ENCODE measurements at regions not wholly inside any gene's neighbourhood (a gene's known extent, or its start where the extent isn't known, plus 50 kb on each side); places are given as distances from the start of the nearest gene placed in this dataset.
"Not testable (repeated sequence)": the region's sequence is repeated elsewhere in the genome, so short reads cannot be mapped to it uniquely, and the experiment has no call there.

DNA sequence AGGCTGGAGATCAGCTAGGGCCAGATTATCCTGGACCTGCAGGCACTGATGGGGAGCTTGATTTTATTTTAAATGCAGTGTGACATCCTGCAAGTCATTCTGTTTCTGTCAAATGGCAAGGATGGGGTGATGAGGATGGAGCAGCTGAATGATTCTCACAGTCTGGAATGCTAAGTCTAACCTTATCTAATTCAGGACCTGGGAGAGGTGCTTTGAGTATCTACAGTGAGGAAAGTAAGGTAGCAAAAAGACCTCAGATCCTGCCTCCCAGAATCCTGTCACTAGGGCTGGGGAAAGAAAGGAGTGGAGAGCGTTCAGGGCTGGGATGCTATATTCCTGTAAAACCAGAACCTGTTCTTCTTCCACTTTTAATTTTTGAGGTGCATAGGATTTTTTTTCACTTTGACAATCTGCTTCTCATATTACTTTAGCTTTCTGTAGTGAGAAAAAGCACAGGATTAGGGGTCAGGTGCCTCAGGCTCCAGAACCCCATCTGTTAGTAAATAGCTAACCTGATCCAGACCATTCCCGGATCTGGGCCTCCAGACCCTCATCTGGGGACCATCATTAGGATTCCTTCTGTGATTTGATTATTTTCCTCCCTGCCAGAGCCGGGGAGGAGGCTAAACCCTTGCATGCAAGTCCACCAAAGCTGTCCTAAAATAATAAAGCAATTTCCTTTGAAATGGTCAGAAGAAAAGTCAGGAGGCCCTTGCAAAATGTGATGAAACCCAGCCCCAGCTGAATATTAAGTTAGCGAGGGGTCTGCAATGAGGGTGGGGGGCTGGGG lies 54.7 kb downstream of the ASCL1 start:
- no peak for DNase-seq (ENCODE audit: insufficient read length)
- no peak for FAIRE-seq
- TF ChIP-seq TAF1 (IDR thresholded peaks at IDR 0.05; ENCODE audit: borderline replicate concordance, low read depth, low read length) (no peak), POLR2A (IDR thresholded peaks at IDR 0.05; ENCODE audit: low read depth, low read length) (no peak), POLR2AphosphoS5 (IDR thresholded peaks at IDR 0.05; ENCODE audit: low read depth, low read length) (no peak)

GRCh38 chr12:103012884-103013283 lies 55.4 kb downstream of the ASCL1 start:
- FAIRE-seq: no peak
- DNase-seq (ENCODE audit: insufficient read length): no peak
- TF ChIP-seq TAF1 (IDR thresholded peaks at IDR 0.05; ENCODE audit: borderline replicate concordance, low read depth, low read length): no peak
- TF ChIP-seq POLR2AphosphoS5 (IDR thresholded peaks at IDR 0.05; ENCODE audit: low read depth, low read length): no peak
- no peak for TF ChIP-seq POLR2A (IDR thresholded peaks at IDR 0.05; ENCODE audit: low read depth, low read length)

DNA sequence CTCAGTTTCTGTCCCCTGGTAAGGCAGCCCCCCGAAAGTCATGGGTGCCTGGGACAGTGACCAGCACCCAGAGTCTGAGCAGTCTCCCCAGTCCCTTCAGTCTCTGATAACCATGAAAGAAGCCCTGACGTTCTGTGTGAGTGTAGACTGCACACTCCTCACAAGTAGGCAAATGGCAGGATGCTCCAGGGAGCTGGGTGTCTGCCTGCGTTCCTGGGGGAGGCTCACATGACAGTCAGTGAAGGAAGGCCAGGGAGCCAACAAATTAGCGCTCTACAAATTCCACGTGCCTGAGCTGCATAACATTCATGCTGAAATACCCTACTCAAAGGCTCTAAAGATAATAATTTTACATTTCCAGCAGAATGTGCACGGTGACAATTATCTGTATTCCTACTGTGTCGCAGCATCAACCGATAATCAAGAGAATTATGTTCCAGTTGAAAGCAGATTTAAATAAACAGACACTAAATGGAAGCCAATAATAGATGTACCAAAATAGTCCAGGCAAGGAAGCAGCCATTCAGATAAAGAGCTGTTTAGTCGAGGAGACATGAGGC lies 56.3 kb downstream of the ASCL1 start:
- no peak for DNase-seq (ENCODE audit: insufficient read length)
- no peak for TF ChIP-seq POLR2AphosphoS5 (IDR thresholded peaks at IDR 0.05; ENCODE audit: low read depth, low read length)
- no peak for TF ChIP-seq TAF1 (IDR thresholded peaks at IDR 0.05; ENCODE audit: borderline replicate concordance, low read depth, low read length)
- TF ChIP-seq POLR2A (IDR thresholded peaks at IDR 0.05; ENCODE audit: low read depth, low read length): no peak
- FAIRE-seq: no peak

DNA sequence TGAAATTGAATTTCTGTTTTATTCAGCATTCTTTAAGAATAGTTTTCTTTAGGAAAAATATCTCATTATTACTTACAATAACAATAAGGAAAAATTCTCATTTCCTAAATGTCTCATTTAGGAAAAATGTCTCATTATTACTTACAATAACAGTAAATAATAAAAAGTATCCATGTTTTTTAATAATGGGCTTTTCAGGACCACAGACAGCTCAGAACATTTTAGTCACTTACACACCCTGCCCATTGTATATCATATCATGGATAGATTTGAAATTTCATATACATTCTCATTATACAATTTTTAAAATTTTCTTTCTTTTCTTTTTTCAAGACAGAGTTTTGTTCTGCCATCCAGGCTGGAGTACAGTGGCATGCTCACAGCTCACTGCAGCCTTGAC lies 58.9 kb downstream of the ASCL1 start:
- no peak for DNase-seq (ENCODE audit: insufficient read length)
- no peak for FAIRE-seq
- TF ChIP-seq POLR2AphosphoS5 (IDR thresholded peaks at IDR 0.05; ENCODE audit: low read depth, low read length): no peak
- no peak for TF ChIP-seq TAF1 (IDR thresholded peaks at IDR 0.05; ENCODE audit: borderline replicate concordance, low read depth, low read length)
- TF ChIP-seq POLR2A (IDR thresholded peaks at IDR 0.05; ENCODE audit: low read depth, low read length): no peak

DNA sequence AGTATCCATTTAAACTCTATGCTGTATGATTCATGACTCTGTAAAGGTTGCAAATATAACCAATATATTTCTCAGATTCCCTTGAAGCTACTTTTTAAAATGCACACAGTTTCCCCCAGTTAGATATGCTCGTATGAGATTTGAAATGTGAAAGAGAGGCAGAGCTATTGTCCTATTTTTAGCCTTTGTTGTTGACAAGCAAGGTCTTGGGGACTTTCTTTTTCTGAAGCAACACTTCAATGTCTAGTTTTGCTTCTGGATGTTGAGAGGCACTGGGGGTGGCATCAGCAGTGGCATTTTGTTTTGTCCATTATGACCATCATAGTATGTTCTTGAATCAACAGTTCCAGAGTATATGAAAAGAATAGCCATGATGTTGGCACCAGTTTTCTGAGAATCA lies 63.4 kb downstream of the ASCL1 start:
- FAIRE-seq: no peak
- no peak for DNase-seq (ENCODE audit: insufficient read length)
- no peak for TF ChIP-seq POLR2AphosphoS5 (IDR thresholded peaks at IDR 0.05; ENCODE audit: low read depth, low read length)
- no peak for TF ChIP-seq TAF1 (IDR thresholded peaks at IDR 0.05; ENCODE audit: borderline replicate concordance, low read depth, low read length)
- TF ChIP-seq POLR2A (IDR thresholded peaks at IDR 0.05; ENCODE audit: low read depth, low read length): no peak

DNA sequence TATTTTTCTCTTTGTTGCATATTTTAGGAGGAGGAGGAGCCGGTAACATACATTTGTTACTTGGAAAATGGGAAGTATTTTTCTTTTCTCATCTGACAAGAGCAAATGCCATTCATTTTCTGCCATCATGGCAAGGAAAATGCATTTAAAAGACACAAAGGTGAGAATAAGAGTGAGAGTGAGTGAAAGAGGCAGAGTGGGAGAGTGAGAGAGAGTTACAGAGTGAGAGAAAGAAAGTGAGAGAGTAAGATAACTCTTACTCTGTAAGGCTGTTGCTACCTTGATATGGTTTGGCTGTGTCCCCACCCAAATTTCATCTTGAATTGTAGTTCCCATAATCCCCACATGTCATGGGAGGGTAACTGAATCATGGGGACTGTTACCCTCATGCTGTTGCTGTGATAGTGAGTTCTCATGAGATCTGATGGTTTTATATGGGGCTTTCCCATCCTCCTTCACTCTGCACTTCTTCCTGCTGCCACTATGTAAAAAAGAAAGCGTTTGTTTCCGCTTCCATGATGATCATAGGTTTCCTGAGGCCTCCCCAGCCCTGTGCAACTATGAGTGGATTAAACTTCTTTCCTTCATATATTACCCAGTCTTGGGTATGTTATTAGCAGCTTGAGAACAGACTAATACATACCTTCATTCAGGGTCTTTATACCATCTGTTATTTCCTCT lies 64.2 kb downstream of the ASCL1 start:
- TF ChIP-seq POLR2A (IDR thresholded peaks at IDR 0.05; ENCODE audit: low read depth, low read length) (no peak), POLR2AphosphoS5 (IDR thresholded peaks at IDR 0.05; ENCODE audit: low read depth, low read length) (no peak), TAF1 (IDR thresholded peaks at IDR 0.05; ENCODE audit: borderline replicate concordance, low read depth, low read length) (no peak)
- FAIRE-seq (no peak), DNase-seq (ENCODE audit: insufficient read length) (no peak)

GRCh38 chr12:103024650-103025049 lies 67.2 kb downstream of the ASCL1 start:
- DNase-seq (ENCODE audit: insufficient read length) (no peak), FAIRE-seq (no peak)
- TF ChIP-seq TAF1 (IDR thresholded peaks at IDR 0.05; ENCODE audit: borderline replicate concordance, low read depth, low read length) (no peak), POLR2AphosphoS5 (IDR thresholded peaks at IDR 0.05; ENCODE audit: low read depth, low read length) (no peak), POLR2A (IDR thresholded peaks at IDR 0.05; ENCODE audit: low read depth, low read length) (no peak)

GRCh38 chr12:103026643-103027042 lies 69.2 kb downstream of the ASCL1 start:
- not testable (repeated sequence) for FAIRE-seq; DNase-seq (ENCODE audit: insufficient read length)

GRCh38 chr12:103028881-103029639 lies 71.6 kb downstream of the ASCL1 start:
- DNase-seq (ENCODE audit: insufficient read length) (no peak), FAIRE-seq (no peak)
- TF ChIP-seq TAF1 (IDR thresholded peaks at IDR 0.05; ENCODE audit: borderline replicate concordance, low read depth, low read length): no peak
- no peak for TF ChIP-seq POLR2A (IDR thresholded peaks at IDR 0.05; ENCODE audit: low read depth, low read length)
- TF ChIP-seq POLR2AphosphoS5 (IDR thresholded peaks at IDR 0.05; ENCODE audit: low read depth, low read length): no peak

DNA sequence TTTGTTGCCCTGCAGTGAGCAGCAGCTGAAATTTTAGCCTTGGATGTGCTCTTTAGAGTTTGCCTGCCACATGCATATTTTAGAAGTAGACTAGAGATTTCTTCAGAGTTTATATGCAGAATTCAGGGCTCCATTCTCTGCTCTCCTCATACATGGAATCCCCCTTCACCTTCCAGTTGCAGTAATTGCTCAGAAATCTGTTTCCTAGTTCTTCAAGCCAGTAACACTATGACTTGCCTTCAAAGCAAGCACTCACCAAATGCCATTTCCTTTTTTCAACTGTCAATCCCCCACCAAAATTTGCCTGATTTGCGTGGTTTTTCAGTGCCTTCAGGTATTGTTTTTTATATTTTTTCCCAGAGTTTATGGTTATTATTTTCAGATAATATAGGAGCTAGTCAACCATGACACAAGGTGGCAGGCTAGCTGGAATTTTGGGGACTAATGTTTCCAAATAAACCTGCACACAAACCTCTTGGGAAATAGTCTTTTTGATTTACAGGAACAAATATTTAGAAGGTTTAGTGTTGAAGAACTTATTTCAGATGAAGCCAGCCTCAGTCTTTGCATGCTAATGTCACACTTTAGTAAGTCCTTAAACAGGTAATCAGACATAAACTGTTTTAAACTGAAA lies 79.2 kb downstream of the ASCL1 start:
- FAIRE-seq (no peak), DNase-seq (ENCODE audit: insufficient read length) (no peak)
- no peak for TF ChIP-seq POLR2AphosphoS5 (IDR thresholded peaks at IDR 0.05; ENCODE audit: low read depth, low read length)
- no peak for TF ChIP-seq TAF1 (IDR thresholded peaks at IDR 0.05; ENCODE audit: borderline replicate concordance, low read depth, low read length)
- no peak for TF ChIP-seq POLR2A (IDR thresholded peaks at IDR 0.05; ENCODE audit: low read depth, low read length)
